Right renal cortex interstitium (tissue), 3 donors: ENCODE measurements at regions not wholly inside any gene's neighbourhood (a gene's known extent, or its start where the extent isn't known, plus 50 kb on each side); places are given as distances from the start of the nearest gene placed in this dataset.
"Not testable (repeated sequence)": the region's sequence is repeated elsewhere in the genome, so short reads cannot be mapped to it uniquely, and the experiment has no call there.

Experiments
- DNase-seq, 3 donors: peaks; one replicate each; pipeline ENCODE4 v3.0.0-alpha.2; 2013; ENCODE audit warnings: low read depth in 3 of 3, low spot score in 2 of 3

DNA sequence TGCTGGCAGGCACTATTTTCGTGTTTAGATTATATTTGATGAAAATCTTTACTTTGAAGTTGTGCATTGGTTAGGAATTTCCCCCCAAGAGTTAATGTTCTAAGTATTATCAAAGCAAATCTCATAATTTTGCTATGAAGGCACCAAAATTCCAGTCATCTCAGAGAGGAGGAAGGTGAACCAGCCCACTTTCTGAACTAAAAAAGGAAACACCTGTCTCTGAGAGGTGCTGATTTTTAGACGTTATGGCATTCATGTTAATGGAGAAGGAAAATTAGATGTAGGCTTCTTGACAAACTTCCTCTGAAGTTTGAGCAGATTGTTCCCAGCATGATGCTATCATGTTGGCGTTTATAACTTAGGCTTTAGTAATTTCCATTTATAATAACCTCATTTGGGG lies 432.9 kb upstream of the ACTBL2 start:
- DNase-seq: no peak

DNA sequence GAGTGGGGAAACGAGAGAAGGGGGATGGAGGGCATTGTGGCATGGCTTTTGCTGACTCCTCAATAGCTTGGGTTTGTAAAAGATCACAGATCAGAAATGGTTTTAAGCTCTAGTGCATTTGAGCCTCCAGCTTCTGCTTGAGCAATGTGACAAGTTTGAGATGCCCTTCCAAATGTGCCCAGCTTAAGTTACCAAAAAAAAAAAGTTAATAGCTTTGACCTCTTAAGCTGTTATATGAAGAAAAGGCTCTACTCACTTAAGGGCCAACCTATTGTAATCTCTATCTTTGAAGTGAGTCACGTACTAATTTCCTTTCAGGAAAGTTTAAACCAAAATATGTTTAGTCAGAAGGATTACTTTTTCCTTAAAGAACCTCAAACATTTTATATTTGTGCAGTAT lies 428.8 kb upstream of the ACTBL2 start:
- no peak for DNase-seq

DNA sequence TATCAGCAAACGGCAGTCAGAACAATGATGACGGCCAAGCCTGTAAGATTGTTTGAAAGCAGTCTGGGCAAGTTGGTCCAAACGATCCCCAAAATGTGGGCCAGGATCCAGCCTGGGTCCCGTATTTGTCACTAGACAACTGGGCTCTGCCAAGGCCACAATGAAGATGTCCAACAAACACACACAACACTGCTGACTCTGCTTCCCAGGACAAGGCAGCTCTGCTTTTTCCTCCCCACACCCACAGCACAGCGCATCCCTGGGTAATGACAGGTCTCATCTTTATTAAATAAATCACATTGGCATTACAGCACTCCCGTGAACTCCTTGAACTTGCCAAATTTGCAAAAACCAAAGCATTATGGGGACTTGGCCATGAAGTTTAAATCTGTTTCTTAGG lies 424.1 kb upstream of the ACTBL2 start:
- no peak for DNase-seq

DNA sequence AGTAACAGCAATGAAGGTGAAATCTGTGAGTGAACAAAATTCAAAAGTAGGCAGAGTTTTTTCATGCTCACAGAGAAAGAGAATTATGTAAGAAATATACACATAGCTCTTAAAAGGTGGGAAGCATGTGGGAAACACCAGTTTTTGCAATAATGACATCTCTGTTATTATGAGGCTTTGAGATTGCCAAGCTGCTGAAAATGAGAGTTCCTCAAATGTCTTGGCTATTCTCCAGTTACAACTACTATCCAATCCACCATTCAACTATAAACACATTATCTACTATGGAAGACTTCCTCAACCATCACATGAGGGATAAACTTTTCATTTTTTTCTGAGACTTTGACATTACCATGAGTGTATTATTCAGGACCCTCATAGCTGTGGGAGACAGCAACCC lies 420.8 kb upstream of the ACTBL2 start:
- no peak for DNase-seq

DNA sequence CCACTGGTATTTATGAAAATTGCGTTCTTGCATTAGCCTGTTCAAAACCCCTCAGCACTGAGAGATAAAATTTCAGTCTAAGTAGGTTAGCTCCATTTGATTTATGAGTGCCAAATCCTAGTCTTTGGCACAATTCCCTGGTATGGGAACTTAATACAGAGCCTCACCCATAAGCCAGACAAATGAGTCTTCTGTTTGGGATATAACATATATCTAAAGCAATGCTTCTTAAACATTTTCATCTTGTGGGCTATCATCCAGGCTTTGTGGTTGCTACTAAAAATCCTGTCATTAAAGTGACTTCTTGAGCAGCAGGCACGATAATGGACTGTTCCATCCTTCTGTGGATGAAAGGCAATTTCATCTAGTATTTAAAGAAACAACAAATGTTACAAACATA lies 419.5 kb upstream of the ACTBL2 start:
- no peak for DNase-seq

DNA sequence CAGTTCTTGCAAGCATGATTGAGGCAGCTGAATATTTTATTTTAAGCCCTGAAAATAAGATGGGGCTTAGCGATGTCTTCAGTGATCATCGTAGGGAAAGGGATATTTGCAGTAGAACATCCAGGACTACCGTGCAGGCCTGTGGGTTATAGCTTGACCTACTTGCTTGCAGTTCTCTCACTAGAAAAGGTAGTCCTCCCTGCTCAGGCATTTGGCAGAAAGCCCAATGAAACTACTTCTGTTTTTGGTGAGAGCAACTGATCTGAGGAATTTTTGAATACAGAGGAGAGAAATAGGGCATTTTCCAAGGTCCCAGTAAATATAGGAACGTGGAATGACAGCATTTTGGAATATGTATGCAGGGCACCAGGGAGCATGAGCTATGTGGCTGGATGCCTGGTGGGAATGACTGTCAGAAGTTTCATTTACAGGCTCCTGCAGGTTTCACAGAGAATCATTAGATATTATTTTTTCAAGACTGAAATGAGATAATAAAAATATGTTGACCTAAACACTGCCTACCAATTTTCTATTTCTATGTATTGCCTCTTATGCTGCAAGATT lies 417.9 kb upstream of the ACTBL2 start:
- no peak for DNase-seq

DNA sequence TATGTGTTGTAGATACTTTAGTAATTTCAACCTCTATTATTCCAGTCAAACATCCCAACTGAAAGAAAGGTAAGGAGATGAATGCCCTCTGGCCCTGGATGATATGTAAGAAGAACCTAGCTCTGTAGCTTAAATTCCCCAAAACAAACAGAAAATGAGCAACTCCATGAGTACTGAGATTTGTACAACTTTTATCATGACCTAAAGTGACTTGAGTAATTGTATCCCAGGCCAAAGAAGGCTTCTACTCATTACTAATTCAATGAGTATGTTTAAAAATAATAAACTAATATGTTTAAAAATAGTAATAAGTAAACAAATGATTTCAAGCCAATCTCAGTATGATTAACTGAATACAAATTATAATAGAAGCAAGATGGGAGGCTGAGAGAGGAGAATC lies 414.0 kb upstream of the ACTBL2 start:
- no peak for DNase-seq

DNA sequence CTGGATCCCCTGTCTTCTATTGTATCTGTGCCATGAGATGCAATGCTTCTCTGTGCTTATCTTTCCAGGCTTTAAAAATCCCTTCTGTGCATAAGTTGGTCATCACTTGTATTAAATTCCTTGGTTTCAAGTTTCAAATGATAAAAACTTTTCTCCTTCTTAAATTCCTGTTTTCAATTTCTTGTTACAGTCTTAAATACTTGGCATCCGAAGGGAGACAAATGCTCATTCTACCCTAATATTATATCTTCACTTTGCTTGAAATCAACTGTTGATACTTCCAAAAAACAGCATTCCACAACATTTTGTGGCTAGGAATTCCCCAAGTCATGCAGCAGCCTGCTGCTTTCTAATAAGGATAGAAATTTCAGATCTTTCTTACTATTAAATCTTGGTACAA lies 413.2 kb upstream of the ACTBL2 start:
- no peak for DNase-seq

DNA sequence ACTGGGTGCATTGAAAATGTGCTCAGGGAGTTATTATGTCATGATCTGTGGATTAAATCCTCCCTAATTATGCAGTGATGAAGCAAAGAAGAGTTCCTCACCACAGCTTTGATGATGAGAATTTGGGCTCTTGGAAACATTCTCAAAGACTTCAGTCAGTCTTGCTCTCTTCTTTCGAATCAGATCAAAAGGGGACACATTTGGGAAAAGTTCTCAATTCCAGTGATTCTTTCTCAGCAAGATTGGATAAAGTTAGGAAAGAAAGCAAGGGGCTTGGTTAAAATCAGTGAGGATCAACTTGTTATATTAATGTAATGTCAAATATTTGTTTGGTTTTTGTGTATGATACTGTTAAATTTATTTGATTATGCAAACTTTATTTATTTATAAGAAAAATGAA lies 411.3 kb upstream of the ACTBL2 start:
- no peak for DNase-seq

DNA sequence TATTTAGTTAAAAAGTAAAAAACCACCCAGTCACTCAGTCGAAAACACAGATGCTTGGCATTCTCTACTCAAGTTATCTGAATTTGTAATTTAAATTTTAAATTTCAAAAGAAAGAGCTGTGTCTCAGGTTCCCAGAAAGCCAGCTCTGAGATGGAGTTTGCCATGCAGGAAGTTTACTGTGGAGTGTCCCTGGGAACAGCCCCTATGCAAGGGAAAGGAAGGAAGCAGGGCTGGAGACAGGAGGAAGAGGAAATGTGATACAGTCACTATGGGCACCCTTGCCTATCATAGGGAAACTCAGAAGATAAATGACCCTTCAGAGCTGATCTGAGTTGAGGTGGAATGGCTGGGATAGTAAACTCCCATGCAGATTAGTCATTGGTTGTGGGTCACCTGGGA lies 408.8 kb upstream of the ACTBL2 start:
- DNase-seq: no peak

DNA sequence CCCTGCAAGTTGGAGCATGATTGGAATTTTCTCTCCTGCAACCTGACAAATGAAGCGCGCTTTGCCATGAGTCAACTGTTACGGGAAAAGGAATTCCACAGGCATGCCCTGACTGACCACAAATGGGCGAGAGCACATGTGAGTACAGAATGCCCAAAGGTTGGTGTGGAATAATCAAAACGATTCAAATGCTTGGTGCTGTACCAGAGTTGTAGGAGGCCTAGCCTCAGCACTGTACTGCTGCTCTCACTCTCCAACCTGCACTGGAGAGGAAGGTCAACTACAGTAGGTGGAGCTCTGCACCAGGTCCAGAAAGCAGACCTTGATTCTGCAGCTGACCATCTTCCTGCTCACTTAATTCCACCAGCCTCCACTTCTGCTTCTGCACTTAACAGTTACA lies 406.9 kb upstream of the ACTBL2 start:
- no peak for DNase-seq

DNA sequence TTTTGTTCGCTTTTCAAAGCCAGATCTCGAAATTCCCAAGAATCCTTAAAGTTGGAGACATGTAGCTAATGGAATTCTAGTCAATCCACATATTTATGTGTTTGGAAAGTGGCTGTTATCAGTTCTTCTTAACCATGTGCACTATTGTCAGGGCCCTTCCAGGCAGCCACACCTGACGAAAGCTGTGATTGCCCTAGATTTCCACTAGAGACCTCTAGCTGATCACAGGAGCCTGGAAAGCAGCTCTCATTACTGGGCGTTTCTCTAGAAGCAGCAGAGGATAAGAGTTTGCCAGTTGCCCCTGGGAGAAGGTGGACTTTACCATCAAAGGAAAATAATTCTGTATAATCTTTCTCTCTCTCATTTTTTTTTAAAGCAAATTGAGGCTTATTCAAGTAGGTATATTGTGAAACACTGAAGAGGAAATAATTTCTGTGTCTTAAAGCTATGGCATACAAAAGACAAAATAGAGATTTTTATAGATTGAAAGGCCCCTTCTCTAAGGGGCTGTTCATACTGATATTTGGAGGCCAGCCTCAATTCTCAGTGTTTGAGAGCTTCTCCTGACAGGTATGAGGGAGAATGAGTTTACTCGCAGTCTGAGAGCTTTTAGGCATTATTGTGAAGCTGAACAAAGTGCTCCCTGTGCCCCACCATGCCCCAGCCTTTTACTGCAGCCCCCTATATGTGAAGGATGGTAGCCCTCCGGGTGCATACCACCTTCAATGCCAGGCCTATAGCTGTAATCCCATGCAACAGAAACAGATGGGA lies 405.4 kb upstream of the ACTBL2 start:
- DNase-seq: peak; percentile 10 to 36 (median 30)

DNA sequence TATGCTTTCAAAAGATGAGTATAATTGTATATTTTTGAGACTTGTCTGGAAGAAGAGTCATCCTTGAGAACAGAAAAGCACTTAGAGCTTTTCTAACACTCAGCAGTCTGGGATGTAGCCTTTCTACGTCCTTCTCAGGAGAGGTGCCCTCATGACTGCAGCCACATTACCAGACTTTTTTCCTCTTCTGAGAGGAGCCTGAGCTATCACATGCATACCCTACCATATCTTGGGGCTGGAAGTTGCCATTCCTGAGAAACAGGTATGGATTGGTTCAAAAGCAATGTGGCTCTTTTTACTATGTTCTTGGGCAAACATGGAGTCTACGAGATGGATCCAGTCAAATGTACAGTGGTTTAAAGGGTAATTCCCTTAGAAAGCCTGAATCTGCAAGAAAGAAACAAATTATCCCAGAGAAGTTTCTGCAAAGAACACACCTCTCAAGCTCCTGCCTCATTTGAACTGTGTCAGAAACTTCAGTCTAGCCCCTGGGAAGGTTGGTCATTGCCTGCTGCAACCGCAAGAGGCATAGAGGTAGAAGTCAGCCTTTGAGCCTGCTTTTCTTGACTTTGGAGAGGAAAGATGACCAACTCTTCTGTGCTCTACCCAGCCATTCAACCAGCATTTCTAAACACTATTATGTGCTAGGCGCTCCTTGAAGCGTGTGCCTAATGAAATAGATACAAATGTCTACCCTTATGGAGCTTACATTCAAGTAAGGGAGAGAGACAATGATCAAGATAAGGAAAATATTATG lies 401.9 kb upstream of the ACTBL2 start:
- DNase-seq: no peak

DNA sequence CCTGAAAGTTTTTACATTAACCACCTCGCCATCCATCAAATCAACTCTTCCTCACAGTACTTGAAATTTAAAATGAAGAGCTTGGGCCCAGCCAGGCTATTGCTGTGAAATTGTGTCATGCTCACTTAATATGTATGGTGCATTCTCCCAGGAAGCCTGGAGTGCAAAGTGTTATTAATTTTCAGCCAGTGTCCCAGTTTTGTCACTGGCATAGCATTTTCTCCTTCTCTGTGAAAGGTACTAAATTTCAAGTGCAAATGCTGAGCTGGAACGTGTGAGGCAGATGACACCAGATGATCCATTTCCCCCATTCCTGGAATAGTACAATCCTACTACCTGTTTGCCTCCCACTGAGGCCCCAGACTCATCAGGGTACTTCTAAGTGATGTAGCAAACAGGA lies 397.6 kb upstream of the ACTBL2 start:
- no peak for DNase-seq

DNA sequence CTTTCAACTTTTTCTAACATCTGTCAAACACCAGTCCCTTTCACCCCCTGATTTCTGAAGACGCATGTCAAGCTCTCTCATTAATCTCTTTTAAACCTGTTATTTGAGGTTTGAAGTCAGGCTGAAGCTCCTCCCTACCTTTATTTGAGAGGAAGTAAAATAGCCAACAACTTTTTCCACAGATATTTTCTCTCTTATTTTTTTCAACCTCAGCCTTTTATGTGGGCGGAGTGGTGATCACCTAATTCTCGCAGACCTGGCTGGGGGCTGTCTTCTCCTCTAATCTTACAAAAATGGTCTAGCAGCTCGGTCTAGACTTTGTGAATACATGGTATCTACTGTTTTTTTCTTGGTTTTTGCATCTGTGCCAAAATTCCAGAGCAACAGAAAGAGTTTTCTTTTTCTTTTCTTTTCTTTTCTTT lies 395.7 kb upstream of the ACTBL2 start:
- DNase-seq: no peak

DNA sequence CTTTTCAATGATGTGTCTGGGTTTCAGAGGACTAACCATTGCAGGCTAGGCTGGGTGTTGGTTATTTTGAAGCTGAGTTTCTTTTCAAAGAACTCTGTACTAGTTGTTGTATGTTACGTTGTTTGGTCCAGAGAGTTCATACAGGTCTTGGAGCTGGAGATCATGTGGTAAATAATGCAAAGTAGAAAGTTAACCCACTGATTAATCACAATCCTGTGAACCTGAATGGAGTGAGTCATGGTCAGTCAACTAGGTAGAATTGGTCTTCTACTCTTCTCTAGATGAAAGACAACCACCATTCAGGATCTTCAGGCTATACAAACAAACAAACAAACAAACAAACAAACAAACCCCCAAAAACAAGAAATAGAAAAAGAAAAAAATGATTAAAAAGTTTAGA lies 388.9 kb upstream of the ACTBL2 start:
- no peak for DNase-seq

DNA sequence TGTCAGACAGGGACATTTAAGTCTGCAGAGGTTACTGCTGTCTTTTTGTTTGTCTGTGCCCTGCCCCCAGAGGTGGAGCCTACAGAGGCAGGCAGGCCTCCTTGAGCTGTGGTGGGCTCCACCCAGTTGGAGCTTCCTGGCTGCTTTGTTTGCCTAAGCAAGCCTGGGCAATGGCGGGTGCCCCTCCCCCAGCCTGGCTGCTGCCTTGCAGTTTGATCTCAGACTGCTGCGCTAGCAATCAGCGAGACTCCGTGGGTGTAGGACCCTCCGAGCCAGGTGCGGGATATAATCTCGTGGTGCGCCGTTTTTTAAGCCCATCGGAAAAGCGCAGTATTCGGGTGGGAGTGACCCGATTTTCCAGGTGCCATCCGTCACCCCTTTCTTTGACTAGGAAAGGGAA lies 387.7 kb upstream of the ACTBL2 start:
- DNase-seq: not testable (repeated sequence)

DNA sequence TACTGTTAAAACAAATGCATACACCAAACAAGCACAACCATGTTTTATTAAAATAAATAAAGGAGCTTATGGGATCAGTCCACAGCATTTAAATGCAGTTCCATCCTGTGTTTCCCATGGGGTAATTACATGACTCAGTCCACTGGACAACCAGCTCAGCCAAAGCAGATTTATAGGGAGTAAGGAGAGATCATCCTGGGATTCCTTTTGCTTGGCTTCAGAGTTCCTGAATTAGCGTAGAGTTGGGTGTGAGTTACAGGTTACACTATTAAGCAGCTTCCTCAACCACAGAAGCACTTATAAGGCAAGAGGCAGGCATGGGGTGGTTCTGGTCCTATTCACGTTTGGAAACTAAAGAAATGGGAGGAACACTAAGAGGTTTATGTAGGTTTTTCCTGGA lies 381.1 kb upstream of the ACTBL2 start:
- no peak for DNase-seq

DNA sequence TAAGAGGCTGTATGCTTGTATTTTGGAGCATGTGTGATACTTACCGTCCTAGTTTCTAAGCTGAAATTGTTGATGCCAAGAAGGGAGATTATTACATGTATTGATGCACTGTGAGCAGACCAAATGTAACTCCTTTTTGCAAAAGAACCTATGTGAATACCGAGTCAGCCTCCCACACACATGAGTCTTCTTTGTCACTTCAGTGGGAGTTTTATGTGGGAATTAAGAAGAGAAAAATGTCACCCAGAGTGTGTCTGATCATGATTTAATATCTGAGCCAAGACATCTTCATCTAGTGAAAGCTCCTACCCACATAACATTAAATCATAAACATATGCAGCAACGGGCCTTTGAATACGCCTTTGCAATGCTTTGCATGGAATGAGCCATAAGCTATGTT lies 380.3 kb upstream of the ACTBL2 start:
- DNase-seq: no peak

DNA sequence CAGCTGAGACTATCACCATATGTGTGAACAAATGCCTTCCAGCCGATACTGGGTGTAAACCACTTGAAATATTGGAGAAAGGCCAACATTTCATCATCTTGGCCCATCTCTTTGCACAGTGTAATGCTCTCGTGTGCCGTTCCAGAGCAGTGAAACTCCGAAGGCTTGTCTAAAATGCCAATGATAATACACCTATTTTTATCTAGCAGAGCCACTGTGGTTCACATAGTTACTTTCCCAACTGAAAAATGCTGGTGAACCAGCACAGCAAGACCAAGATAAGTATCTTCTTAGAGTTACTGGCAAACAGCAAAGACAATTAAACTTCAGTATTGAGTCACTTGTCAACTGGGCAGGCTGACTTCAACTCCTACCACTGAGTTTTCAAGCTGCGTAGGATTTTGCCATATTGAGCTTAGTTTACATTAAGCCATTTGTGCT lies 379.9 kb upstream of the ACTBL2 start:
- no peak for DNase-seq

DNA sequence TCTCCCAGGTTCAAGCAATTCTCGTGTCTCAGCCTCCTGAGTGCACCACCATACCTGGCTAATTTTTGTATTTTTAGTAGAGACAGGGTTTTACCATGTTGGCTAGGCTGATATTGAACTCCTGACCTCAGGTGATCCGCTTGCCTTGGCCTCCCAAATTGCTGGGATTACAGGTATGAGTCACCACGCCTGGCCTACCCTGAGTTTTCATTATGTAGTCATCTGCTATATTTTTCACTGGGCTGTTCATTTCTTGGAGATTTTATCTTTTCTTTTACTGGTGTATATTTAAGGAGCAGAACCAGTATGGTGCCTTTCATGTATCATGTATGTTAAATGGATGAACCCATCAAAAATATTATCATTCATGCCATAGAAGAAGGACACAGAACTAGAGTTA lies 377.0 kb upstream of the ACTBL2 start:
- no peak for DNase-seq

DNA sequence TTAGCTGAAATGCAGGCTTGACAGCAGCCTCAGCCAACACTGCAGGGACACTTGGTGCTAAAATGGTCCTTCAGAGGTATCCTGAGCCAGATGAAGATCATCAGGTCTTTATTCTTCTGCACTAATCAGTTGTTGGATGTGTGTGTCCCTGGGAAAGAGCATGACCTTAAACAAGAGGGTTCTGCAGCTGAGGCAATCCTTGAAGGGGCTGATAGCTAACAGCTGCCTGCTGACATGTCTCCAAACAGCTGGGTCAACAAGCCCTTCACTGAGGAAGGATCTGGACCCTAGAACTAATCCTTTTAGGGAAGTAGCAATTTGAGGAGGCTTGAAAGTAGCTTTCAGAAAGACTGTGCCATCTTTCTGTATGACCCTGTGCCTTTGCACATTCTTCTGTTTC lies 376.3 kb upstream of the ACTBL2 start:
- peak in 1 of 3 donors; percentile 48 for DNase-seq
